Suprapubic skin (tissue), 4 donors: ENCODE measurements at regions not wholly inside any gene's neighbourhood (a gene's known extent, or its start where the extent isn't known, plus 50 kb on each side); places are given as distances from the start of the nearest gene placed in this dataset.

Experiments used
- DNase-seq, 2 donors: peaks; one replicate each; pipeline ENCODE4 v3.0.0-alpha.2; 2019; ENCODE audit warnings: low spot score in 2 of 2
- H3K27ac ChIP-seq: fragments of 200-600 bp; sonication (generic); one replicate; pipeline ENCODE4 v1.5.1; 2019
- H3K27me3 ChIP-seq: fragments of 200-600 bp; sonication (generic); one replicate; pipeline ENCODE4 v1.5.1; 2019
- H3K36me3 ChIP-seq: fragments of 200-600 bp; sonication (generic); one replicate; pipeline ENCODE4 v1.5.1; 2019
- H3K4me1 ChIP-seq: fragments of 200-600 bp; sonication (generic); one replicate; pipeline ENCODE4 v1.5.1; 2019
- H3K4me3 ChIP-seq: fragments of 200-600 bp; sonication (generic); one replicate; pipeline ENCODE4 v1.5.1; 2019; ENCODE audit warnings: mild to moderate bottlenecking
- H3K9me3 ChIP-seq: fragments of 200-600 bp; sonication (generic); one replicate; pipeline ENCODE4 v1.5.1; 2019
- EP300 ChIP-seq: sonication (generic); formaldehyde crosslinking; IDR thresholded peaks from one replicate; pipeline ENCODE4 v1.6.1; 2017; ENCODE audit warnings: antibody characterized with exemption
- POLR2A ChIP-seq, 2 donors: fragments of 450-650 bp; IDR thresholded peaks; one replicate each; pipeline ENCODE4 v1.6.1; 2017; ENCODE audit warnings: antibody characterized with exemption in 2 of 2, mild to moderate bottlenecking in 2 of 2, moderate library complexity in 2 of 2
- POLR2AphosphoS5 ChIP-seq, 3 donors: sonication (generic); formaldehyde crosslinking; IDR thresholded peaks; one replicate each; pipeline ENCODE4 v1.6.1; 2017; ENCODE audit warnings: antibody characterized with exemption in 3 of 3
- WGBS: methylation state at CpG from one replicate; pipeline ENCODE4 v1.1.5; 2018; 5-methylcytosine and 5-hydroxymethylcytosine counted together
- TF ChIP-seq, protein P1 (sequence below), 2 donors: fragments of 200-600 bp in 1 of 2; fragments of 450-650 bp in 1 of 2; sonication (generic) in 1 of 2; IDR thresholded peaks; one replicate each; pipeline ENCODE4 v1.5.1; 2016 to 2019; ENCODE audit warnings: antibody characterized with exemption in 2 of 2, mild to moderate bottlenecking in 1 of 2, moderate library complexity in 1 of 2

DNA sequence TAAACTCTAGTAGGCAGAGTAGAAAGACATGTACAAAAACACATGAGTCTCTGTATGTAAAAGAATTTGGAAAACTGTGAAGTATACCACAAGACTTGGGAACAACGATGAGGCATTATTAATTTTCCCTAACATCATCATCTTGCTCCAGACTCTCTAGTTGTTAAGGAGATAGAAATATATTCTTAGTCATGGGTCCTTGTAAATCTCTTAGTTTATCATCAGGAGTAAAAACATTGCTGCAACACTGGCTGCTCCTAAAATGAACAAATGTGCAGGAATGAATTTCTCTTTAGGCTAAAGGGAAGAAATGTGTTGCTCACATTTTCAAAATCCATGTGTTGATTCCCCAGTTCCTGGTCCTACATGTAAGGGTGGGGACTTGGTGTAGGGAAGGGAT is 384.6 kb downstream of the STIM2 start:
- Histone ChIP-seq H3K4me1 (no peaks in the 10 kb centered on the region), H3K27ac (no peak overlapping the region), H3K27me3 (no peaks in the 10 kb centered on the region), H3K9me3 (no peaks in the 10 kb centered on the region), H3K4me3 (no peak overlapping the region), H3K36me3 (no peaks in the 10 kb centered on the region)
- 86% methylated on average over 1 of the region's 1 CpG for WGBS
- DNase-seq = no peak
- TF ChIP-seq POLR2A (IDR thresholded peaks at IDR 0.05) = no peak
- TF ChIP-seq, protein P1, sequence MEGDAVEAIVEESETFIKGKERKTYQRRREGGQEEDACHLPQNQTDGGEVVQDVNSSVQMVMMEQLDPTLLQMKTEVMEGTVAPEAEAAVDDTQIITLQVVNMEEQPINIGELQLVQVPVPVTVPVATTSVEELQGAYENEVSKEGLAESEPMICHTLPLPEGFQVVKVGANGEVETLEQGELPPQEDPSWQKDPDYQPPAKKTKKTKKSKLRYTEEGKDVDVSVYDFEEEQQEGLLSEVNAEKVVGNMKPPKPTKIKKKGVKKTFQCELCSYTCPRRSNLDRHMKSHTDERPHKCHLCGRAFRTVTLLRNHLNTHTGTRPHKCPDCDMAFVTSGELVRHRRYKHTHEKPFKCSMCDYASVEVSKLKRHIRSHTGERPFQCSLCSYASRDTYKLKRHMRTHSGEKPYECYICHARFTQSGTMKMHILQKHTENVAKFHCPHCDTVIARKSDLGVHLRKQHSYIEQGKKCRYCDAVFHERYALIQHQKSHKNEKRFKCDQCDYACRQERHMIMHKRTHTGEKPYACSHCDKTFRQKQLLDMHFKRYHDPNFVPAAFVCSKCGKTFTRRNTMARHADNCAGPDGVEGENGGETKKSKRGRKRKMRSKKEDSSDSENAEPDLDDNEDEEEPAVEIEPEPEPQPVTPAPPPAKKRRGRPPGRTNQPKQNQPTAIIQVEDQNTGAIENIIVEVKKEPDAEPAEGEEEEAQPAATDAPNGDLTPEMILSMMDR (IDR thresholded peaks at IDR 0.05) = no peak
- TF ChIP-seq POLR2AphosphoS5 (IDR thresholded peaks at IDR 0.05) = no peak
- TF ChIP-seq EP300 = no peak

DNA sequence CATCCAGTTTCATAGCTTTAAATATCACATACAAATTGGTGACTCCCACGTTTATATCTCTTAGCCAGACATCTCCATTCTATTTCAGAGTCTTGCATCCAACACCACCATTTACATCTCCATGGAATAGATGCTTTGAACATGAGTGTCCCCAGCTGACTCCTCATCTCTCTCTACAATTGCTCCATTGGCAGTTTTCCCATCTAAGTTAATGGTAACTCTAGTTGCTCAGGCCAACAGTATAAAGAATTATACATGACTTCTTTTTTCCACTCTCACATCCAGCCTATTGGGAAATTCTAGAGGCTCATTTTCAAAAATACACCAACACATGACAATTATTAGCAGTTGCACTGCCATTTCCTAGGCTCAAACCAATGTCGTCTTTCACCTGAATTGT is 388.2 kb downstream of the STIM2 start:
- Histone ChIP-seq H3K4me3 (no peak overlapping the region), H3K9me3 (no peaks in the 10 kb centered on the region), H3K27me3 (no peaks in the 10 kb centered on the region), H3K36me3 (no peaks in the 10 kb centered on the region), H3K4me1 (no peaks in the 10 kb centered on the region), H3K27ac (no peak overlapping the region)
- 55% methylated on average over 2 of the region's 2 CpGs for WGBS
- TF ChIP-seq POLR2AphosphoS5 (IDR thresholded peaks at IDR 0.05) = no peak
- TF ChIP-seq POLR2A (IDR thresholded peaks at IDR 0.05) = no peak
- DNase-seq = no peak

DNA sequence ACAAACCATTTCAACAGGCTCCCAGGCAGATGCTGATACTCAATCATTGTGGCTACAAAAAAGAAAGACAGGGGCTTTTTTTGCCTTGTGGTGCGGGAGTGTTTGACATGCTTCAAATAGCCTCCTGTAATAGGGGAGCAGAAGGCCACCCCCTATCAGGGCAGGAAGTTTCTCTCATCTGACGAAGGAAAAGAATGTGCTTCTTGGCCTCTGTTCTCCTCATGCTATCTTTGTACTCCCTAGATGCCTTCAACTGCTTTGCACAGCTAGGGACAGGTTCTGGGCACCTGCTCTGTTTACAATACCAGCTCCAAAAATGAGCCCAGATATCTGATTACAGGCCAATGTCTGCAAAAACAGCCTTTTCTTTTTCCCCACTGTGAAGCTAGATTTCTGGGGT is 391.1 kb downstream of the STIM2 start:
- no peak for TF ChIP-seq POLR2A (IDR thresholded peaks at IDR 0.05)
- no peak for TF ChIP-seq POLR2AphosphoS5 (IDR thresholded peaks at IDR 0.05)
- TF ChIP-seq, protein P1 (IDR thresholded peaks at IDR 0.05) = no peak
- no peak for TF ChIP-seq EP300
- WGBS = 45% methylated on average over 2 of the region's 2 CpGs

DNA sequence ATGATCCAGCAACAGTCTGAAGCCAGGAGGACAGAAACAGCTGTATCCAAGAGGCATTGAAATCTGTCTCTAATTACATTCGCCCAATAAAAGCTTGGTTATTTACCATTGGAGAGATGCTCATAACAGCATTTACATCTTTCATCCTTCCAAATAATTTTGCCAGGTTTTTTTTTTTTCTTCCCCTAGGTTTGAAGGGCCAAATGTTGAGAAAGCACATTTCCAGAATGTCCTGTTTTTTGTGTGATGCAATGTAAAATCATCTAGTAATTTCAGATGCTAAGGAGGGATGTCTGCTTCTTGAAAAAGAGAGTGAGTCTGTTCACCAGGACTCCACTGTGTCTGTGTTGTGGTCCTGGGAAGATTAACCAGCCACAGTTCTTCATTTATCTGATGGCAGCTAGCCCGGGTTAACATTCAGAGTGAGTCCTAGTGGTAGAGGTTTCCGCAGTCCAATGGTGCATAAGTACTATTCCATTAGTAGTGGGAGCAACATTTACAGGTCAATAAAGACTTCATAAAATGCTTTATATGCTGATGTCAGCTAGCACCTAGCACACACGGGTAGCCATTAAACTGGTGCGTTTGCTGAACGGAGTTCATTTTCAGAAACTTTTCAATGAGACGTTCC is 406.8 kb downstream of the STIM2 start:
- Histone ChIP-seq H3K4me3 (no peak overlapping the region), H3K27me3 (no peaks in the 10 kb centered on the region), H3K4me1 (no peaks in the 10 kb centered on the region), H3K9me3 (no peaks in the 10 kb centered on the region), H3K36me3 (no peaks in the 10 kb centered on the region), H3K27ac (no peak overlapping the region)
- WGBS = 66% methylated on average over 7 of the region's 7 CpGs
- no peak for DNase-seq
- TF ChIP-seq EP300 (no peak), POLR2AphosphoS5 (IDR thresholded peaks at IDR 0.05) (no peak), POLR2A (IDR thresholded peaks at IDR 0.05) (no peak)
- TF ChIP-seq, protein P1 (IDR thresholded peaks at IDR 0.05) = no peak

More for the DNA sequence above, 391.1 kb downstream of the STIM2 start:
- Histone ChIP-seq H3K4me3 (no peak overlapping the region), H3K36me3 (no peaks in the 10 kb centered on the region), H3K9me3 (no peaks in the 10 kb centered on the region), H3K4me1 (no peaks in the 10 kb centered on the region), H3K27ac (no peak overlapping the region), H3K27me3 (no peaks in the 10 kb centered on the region)
- no peak for DNase-seq

DNA sequence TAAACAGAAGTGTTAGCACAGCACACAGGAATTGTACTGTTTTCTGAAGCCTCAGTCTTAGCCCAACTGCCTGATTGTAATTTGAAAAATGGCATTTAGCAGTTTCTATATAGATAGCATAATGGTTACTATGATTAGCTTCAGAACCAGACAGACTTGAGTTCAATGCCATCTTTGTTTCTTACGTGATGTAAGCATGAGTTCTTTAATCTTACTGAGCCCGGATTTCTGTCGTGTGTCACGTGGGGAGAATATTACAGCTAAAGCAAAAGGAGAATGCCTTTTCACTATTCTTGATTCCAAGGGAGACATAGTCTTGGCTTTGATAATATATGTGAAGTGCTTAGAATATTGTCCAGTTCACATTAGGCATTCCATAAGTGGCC is 407.3 kb downstream of the STIM2 start:
- Histone ChIP-seq H3K27me3 (no peaks in the 10 kb centered on the region), H3K36me3 (no peaks in the 10 kb centered on the region), H3K27ac (no peak overlapping the region), H3K4me1 (no peaks in the 10 kb centered on the region), H3K4me3 (no peak overlapping the region), H3K9me3 (no peaks in the 10 kb centered on the region)
- TF ChIP-seq POLR2A (IDR thresholded peaks at IDR 0.05) (no peak), POLR2AphosphoS5 (IDR thresholded peaks at IDR 0.05) (no peak), EP300 (no peak)
- TF ChIP-seq, protein P1 (IDR thresholded peaks at IDR 0.05) = no peak
- WGBS = 90% methylated on average over 4 of the region's 4 CpGs
- DNase-seq = no peak

DNA sequence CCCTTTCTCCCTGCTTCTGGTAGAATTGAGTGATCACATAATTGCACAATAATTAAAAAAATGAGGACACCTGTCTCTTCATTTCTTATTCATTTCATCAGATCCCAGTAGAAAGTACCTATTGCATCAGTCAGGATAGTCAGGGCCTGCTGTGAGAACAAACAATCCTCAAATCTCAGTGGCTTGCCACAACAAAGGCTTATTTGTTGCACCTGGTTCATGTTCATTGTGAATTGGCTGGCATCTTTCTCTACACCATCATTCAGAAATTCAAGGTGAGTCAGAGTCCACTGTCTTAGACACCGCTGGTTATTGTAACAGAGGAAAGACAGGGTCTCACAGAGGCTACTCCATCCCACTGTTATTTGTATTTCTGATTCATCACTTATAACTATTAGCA is 409.8 kb downstream of the STIM2 start:
- no peaks in the 10 kb centered on the region for H3K27me3 ChIP-seq
- no peaks in the 10 kb centered on the region for H3K9me3 ChIP-seq
- DNase-seq = no peak
- H3K4me1 ChIP-seq = no peaks in the 10 kb centered on the region
- no peaks in the 10 kb centered on the region for H3K36me3 ChIP-seq
- H3K27ac ChIP-seq = no peak overlapping the region
- TF ChIP-seq, protein P1 (IDR thresholded peaks at IDR 0.05) = no peak
- TF ChIP-seq POLR2AphosphoS5 (IDR thresholded peaks at IDR 0.05) = no peak
- TF ChIP-seq EP300 = no peak
- no peak for TF ChIP-seq POLR2A (IDR thresholded peaks at IDR 0.05)
- no peak overlapping the region for H3K4me3 ChIP-seq
- WGBS = 80% methylated on average over 1 of the region's 1 CpG
